ENCODE measurements at regions not wholly inside any gene's neighbourhood (a gene's known extent, or its start where the extent isn't known, plus 50 kb on each side); places are given as distances from the start of the nearest gene placed in this dataset.
A peak's percentile ranks its signal among the peaks of the same experiment; 100 is the strongest.

GRCh38 chr1:60141276-60141675 lies 67.7 kb upstream of the C1orf87 start:
- DNase-seq, result no peak

- DNase-seq, result no peak
These were observed 63.8 kb upstream of the C1orf87 start for GRCh38 chr1:60137406-60137805.

- DNase-seq, result no peak
These were observed 62.8 kb upstream of the C1orf87 start for GRCh38 chr1:60136395-60136794.

GRCh38 chr1:60134716-60135115 lies 61.1 kb upstream of the C1orf87 start:
- no peak for DNase-seq

- no peak for DNase-seq
These were observed 60.3 kb upstream of the C1orf87 start for GRCh38 chr1:60133848-60134247.

GRCh38 chr1:60133000-60133673 lies 59.6 kb upstream of the C1orf87 start:
- no peak for DNase-seq

- no peak for DNase-seq
These were observed 58.5 kb upstream of the C1orf87 start for GRCh38 chr1:60132108-60132507.

GRCh38 chr1:60130703-60131102 lies 57.1 kb upstream of the C1orf87 start:
- no peak for DNase-seq

GRCh38 chr1:60129911-60130310 lies 56.3 kb upstream of the C1orf87 start:
- no peak for DNase-seq

GRCh38 chr1:60126723-60127122 lies 53.2 kb upstream of the C1orf87 start:
- DNase-seq, result peak; percentile 16
